Nucleus accumbens (tissue), 56 donors: ENCODE measurements at regions not wholly inside any gene's neighbourhood (a gene's known extent, or its start where the extent isn't known, plus 50 kb on each side); places are given as distances from the start of the nearest gene placed in this dataset.

Source experiments
- DNase-seq, 56 donors: peaks; one replicate each; lab custom pipeline; 2025; lab: John Stamatoyannopoulos, UW

DNA sequence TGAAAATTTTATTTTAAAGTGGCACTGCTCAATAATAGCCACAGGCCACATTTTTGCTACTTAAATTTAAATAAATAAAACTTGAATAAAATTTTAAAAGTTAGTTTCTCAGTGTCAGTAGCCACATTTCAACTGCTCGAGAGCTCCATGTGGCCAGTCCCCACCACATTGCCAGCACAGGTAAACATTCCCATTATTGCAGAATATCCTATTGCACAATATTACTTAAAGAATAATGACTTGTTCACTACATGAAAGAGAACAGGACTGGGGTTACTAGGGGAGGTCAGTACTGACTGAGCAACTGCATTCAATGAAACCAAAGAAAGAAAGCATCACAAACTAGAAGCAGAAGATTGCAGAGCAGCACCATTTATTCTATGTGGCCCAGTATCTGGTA lies 2201.6 kb upstream of the TENM3 start:
- DNase-seq = no peak

DNA sequence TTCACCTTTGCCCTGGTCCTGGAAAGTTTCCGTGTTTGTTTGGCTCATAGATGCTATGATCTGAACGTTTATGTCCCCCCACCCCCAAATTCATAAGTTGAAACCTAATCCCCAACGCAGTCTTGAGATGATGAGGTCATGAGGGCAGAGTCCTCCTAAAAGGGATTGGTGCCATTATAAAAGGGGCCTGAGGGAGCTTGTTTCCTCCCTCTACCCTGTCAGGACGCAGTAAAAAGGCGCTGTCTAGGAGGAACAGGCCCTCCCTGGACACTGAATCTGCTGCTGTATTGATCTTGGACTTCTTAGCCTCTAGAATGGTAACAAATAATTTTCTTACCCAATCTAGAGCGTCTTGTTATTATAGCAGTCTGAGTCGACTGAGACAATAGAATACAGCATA lies 2190.6 kb upstream of the TENM3 start:
- DNase-seq = no peak

DNA sequence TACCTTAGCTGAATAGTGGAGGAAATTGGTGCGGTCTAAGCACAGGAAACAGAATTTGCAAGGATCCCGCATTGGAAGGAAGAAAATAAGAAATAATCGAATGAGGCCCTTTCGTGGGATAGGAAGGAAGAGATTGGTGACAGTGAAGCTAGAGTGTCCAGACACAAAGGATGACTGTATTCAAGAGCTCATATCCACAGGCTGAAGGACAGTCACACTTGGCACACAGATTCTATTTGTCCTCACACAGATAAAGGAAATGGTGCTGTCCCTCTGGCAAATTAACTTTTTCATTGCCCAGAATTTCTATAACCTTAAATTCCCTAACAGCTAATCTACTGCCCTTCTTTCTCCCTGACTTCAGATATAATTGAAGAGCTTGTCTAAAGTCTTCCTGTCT lies 2188.9 kb upstream of the TENM3 start:
- DNase-seq = peak in 3 of 56 donors; percentile 0 to 5 (median 1)

DNA sequence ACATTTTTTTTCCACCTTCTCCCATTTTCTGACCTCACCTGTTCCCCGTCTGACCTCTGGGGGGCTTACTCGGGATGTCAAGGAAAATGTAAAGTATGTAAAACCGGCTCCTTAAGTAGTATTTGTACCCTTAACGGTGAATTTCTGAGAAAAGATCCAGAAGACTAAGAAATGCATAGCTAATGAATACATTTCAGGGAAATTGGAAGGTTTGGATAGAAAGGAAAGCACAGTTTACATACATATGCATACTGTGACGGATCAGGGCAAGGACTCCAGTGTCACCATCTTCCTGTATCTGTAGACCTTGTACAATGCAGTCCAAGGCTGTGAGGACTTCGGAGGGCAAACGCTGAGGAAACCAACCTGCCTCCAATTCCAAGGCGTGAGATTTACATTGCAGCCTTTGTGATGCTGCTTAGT lies 2185.9 kb upstream of the TENM3 start:
- peak in 3 of 56 donors; percentile 0 to 14 (median 6) for DNase-seq

DNA sequence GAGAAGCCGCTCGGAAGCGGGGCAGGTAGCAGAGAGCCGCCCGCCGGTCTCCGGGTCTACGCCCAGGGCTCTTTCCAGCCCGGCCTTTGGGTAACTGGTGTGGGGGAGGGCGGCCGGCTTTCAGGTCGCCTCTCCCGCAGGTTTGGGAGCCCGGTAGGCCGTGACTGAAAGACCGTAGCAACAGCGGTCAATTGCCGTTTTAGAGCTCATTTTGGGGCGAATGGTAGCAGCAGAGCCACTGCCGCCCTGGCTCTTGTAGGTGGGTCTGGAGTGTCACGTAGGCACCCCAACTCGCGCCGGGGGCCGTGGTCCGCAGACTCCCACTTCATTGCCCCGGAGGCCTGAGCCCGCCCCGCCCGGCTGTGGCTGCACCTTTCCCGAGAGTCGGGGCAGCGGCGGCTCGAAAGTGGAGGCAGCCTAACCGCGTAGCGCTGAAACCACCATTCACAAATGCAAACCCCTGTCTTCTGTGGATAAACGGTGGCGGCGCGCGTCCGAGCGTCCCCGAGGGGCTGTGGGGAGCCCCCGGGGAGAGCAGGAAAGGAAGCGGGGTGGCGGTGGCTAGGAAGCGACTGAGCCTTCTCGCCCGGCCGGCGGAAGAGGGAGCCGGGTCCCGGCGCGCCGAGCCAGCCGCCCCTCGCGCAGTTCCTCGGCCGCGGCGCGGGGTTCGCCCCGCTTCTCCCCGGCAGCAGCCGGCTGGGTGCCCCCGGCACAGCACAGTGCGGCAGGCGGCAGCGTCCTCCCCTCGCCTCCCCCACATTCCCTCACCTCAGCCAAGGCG lies 2185.1 kb upstream of the TENM3 start:
- peak in 36 of 56 donors; percentile 1 to 61 (median 34) for DNase-seq

DNA sequence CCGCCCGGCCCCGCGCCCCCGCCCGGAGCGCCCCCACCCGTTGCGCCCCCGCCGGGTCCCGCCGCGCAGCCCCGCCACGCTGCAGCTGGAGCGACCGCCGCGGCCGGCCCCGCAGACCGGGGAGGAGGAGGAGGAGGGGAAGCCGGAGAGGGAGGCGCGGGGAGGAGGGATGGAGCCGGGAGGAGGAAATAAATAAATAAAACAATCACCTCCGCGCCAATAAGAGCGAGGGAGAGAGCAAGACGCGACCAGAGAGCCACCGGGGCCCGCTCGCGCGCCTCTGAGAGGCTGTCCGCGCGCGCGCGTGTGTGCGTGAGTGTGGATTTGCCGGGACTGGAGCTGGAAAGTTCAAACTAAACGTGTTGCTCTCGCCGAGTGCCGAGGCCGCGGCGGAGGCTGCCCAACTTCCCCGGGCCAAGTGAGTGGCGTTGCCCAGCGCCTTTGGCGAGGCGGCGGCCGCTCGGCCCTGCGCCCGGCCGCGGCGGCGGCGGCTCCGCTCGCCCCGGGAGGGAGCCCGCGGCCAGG lies 2184.4 kb upstream of the TENM3 start:
- DNase-seq = peak in 53 of 56 donors; percentile 14 to 87 (median 60)

DNA sequence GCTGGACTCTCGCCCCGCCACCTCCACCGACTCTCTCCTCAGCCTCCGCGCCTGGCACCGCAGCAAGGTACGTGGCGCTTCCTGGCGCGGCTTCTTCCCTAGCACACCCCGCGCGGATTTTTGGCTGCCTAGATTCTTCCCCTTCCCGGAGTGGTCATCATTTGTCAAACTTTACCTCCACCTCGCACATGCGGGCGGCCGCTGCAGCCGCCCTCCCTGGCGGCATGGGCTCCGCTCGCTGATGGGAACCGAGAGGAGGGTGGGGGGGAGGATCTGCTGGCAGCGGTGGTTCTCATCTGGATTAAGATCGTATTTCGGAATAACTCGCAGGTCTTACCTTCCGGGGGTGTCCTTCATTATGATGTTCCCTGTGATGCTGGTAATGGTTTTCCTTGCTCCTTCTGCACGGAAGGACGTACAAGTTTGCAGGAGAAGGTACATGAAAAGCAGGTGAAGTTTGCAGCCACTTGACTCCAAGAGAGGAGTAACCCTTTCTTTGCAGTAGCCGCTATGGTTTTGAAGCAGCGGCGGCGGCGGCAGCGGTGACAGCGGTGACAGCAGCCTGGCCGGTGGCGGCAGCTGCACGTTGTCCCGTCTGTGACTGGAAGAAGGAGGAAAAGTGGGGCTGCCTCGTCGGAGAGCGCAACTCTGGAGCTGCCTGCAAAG lies 2183.9 kb upstream of the TENM3 start:
- peak in 40 of 56 donors; percentile 2 to 73 (median 42) for DNase-seq

DNA sequence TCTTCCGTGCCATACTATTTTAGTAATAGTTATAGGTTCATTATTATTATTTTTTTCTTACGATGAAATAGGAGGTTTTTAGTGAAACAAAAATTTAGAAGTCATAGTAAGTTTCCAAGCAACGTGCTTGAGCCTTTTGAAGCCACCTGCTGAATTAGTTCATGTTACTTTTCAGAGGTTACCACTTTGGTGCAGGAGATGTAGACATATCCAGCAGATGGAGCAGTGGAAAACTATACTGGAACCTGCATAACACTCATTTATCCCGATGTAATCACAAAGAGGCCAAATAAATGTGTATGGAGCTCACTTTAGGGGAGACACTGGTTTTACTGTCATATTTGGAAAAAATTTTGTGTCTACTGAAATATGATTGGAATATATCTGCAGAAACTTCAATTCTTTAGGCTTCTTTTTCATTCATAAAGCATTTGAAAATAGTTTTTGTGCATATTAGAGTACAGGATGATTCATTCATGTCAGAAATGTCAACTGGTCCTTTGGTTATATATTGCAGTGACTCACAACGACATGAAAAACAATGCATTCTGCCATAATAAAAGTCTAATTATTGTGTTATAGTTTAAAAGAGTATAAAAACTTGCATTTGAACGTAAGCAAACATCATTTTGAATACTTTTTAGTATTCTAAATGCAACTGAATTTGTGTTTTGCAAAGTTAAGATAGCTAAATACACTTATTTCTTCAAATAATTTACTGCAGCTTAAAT lies 2182.9 kb upstream of the TENM3 start:
- peak in 1 of 56 donors; percentile 21 for DNase-seq

DNA sequence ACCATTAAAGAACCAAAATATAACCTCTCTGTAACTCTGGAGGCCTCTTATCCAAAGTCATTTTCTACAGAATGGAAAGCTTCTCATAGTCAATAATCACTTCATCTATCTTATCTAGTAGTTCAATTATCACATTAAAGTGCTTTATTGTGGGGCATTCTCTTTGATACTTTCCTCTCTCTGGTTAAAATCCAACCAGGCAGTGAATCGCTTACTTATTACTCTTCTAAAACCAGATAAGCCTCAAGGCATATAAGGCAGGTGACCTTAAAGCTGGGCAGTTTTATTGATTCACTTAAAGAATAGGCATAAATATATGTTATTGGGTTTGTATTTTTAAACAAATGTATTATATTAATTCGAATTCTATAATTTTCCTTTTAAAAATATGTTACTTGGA lies 2162.1 kb upstream of the TENM3 start:
- DNase-seq = no peak

DNA sequence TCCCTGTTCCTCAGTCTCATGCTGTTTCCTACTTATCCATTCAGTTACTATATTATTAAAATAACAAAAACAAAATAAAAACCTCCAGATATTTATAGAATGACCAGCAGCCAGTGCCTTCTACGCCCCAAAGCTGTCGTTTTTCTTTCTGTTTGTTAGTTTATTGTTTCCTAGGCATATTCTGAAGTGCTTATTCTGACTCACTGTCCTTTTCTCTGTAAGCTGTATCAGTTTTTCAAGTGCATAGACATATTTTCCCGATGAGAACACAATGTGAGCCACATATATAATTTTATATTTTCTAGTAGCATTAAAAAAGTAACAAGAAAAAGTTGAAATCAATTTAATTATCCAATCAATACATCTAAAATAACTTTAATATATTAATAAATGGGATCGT lies 2158.6 kb upstream of the TENM3 start:
- DNase-seq = no peak

DNA sequence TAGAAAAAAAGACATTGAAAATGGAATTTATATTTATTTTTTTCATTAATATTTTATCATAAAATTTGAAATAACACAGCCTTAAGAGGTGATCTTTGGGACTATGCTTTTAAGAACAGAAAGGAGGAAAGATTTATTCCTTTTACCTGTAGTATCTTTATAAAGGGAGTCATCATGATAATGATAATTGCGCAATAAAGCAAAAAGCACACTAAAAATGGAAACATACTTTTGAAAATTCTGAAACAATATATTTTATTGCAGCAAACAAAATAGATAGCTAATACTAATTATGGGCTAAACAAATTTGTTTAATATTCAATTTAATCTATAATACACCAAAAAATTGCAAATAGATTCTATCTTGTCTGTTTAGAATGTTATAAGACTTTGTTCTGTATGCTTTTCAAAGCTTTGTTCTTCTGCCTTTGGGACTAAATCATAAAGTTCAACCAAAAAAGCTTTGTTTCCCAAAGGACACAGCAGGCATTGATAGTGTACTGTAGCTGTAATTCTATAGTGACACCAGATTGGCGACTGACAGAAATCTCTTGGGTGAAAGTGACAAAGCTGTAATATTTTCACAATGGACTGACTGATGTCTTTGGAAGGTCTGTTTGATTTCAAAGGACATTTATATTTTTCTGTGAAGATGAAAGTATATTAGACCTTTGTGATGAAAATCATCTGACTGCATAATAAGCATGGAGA lies 2156.6 kb upstream of the TENM3 start:
- no peak for DNase-seq

DNA sequence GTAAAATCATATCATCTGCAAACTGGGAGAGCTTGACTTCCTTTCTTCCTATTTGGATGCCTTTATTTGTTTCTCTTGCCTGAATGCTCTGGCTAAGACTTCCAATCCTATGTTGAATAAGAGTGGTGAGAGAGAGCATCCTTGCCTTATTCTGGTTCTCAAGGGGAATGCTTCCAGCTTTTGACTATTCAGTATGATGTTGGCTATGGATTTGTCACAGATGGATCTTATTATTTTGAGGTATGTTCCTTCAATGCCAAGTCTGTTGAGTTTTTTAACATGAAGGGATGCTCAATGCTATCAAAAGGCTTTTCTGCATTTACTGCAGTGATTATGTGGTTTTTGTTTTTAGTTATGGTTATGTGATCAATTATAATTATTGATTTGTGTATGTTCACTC lies 2144.6 kb upstream of the TENM3 start:
- DNase-seq = no peak

DNA sequence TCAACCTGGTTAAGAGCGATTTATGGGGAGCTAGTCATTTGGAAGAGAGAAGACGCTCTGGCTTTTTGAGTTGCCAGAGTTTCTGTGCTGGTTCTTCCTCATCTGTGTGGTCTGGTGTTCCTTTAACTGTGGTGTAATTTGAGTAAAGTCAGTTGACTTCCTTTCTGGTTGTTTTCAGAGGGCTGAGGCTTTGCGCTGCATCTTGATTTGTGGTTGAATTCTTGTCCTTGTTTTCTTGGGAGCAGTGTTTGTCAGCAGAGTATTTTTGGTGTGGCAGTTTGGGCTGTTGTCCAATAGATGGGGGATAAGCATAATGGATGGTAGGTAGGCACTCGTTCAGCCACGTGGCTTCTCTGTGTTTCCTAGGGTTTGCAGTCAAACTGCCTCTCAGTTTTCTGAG lies 2143.2 kb upstream of the TENM3 start:
- no peak for DNase-seq

DNA sequence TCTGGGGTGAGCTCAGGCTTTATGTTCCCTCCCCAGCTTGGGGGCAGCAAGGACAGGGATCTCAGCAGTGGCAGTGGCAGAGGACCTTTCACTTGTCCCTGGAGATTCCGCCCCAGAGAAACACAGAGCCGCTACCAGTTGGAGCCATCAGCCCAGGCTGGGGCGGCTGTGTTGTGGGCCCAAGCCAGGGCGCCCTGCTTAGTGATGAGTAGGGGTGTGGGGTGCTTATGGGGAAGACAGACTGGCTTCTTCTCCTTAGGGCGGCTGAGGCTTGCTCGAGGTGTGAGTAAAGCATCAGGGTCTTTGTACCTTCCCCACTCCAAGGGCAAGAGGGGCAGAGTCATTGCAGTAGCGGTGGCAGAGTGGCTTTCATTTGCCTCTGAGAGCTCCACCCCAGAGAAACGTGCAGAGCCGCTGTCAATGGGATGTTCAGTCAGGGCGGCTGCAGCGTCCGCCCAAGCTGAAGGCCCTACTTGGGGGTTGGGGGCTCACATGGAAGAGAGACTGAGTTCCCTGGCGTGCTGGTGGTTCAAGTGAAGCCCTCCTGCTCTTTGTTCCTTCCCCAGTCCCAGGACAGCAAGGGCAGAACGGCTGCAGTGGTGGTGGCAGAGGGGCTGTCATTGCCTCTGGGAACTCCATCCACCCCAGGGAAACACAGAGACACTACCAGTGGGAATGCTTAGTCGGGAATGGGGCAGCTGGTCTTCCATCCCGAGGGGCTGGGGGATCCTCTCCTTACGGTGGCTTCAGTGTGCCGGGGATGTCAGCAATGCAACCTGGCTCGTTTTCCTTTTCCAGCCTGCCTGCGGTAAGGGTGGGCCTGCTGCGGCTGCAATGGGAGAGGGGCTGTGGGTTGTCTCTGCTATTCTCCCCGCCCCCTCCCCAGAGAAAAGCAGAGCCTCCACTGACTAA lies 2142.5 kb upstream of the TENM3 start:
- DNase-seq = no peak

DNA sequence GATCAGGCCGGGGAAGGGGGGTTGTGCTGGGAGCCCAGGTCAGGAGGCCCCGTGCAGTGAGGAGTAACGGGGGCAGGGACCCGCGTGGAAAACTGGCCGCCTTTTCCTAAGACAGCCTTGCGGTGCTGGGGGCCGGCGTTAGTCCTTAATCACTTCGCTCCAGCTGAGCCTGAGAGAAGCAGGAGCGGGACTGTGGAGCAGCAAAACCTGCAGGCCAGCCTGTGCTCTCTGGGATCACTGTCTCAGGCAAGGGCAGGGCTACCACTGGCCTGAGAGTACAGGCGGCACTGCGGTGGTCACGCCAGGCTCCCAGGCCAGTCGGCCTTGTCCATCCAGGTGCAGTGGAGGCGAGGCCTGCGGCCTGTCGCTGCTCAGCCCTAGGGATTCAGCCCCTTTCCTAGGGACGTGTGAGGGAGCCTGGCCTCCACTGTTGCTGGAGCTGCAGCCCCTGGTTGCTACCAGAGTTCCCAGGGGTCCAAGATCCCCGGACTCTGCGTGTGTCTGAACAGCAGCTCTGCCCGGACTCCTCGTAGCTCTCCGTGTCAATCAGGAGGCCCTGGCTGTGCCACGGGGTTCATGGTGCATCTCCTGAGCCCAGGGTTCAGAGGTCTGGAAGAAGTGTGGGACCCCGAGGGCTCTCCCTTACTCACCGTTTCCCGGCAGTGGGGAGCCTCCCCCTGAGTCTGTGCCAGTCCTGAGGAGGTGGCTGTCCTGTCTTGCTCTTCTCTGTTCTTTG lies 2141.7 kb upstream of the TENM3 start:
- no peak for DNase-seq

DNA sequence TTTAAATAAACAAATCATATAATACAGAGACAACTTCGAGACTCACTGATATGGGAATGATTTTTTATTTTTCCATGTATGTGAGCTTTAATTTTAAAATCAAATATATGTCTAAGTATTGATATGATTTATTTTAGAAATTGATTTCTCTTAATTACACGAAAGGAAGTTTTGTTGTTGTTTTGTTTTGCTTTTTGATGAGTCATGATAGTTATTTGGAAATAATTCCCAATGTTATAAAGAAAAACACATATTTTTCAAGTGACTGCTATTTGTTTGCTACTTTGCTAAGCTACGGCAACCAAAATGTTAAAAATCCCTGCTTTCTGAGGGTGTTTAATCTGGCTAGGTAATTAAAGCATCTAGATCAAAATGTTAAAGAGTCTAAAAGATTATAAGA lies 2139.4 kb upstream of the TENM3 start:
- no peak for DNase-seq

DNA sequence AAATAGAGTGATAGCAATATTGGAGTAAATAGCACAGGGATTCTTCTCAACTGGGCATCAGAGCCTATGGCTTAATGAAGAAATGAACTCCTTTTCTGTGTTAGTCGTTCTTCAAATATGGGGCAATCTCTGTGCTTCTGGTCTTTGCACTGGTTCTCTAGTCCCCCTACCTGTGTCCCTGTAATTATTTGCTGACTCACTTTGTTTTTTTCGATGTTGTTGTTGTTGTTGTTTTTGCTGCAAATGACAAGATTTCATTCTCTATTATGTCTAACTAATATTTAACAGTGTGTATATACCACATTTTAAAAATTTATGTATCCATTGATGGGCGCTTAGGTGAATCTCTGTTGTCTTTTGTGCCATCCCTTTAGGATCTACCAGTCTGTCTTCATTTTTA lies 2137.8 kb upstream of the TENM3 start:
- DNase-seq = no peak

DNA sequence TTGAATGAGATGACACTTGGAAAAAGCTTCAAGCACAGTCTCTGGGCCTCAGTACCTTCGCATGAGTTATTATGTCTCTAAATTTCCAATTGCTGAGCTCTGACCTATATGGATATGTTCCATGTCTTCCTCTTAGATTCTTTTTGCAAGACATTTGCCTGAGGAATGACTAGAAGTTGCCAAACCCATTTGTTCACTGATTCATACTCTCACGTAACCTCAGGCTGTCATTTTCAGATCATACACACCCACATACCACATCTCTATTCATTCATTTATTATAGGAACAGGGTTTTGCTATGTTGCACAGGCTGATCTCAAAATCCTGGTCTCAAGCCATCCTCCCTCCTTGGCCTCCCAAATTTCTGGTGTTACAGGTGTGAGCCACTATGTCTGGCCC lies 2137.1 kb upstream of the TENM3 start:
- peak in 1 of 56 donors; percentile 1 for DNase-seq

DNA sequence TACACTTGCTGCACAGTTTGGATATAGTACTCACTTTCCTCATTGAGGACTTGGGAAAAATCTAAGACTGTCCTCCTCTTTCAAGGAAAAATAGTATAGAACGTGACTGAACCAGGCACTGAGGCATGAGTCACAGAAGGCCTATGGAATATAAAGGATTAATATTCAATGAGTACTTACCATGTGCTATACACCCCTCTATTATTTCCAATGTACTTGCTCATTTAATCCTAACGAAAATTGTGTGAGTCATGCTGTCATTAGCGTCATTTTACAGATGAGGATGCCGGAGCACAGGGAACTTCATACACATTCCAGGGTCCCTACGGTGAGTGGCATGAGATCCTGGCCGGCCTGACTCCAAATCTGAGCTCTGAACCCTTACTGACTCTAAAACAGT lies 2136.2 kb upstream of the TENM3 start:
- DNase-seq = no peak
